Endodermal cell (in vitro differentiated cells): ENCODE measurements at regions not wholly inside any gene's neighbourhood (a gene's known extent, or its start where the extent isn't known, plus 50 kb on each side); places are given as distances from the start of the nearest gene placed in this dataset.

Source experiments
- DNase-seq: peaks from one replicate; pipeline ENCODE4 v3.0.0-alpha.2; 2017
- H3K27ac ChIP-seq: 2 replicates; pipeline ENCODE4 v1.5.1; 2013; ENCODE audit warnings: mild to moderate bottlenecking, low read depth, low read length, moderate library complexity
- H3K27me3 ChIP-seq: 2 replicates; pipeline ENCODE4 v1.6.1; 2013; ENCODE audit warnings: mild to moderate bottlenecking, low read length, moderate library complexity; ENCODE audit not compliant: insufficient read depth, control insufficient read depth, poor library complexity, severe bottlenecking
- H3K36me3 ChIP-seq: 2 replicates; pipeline ENCODE4 v1.7.0; 2013; ENCODE audit warnings: mild to moderate bottlenecking, low read length, moderate library complexity; ENCODE audit not compliant: control insufficient read depth, insufficient read depth
- H3K4me1 ChIP-seq: one replicate; pipeline ENCODE4 v1.7.0; 2013; ENCODE audit warnings: low read length; ENCODE audit not compliant: control insufficient read depth, insufficient read depth
- H3K4me3 ChIP-seq: 2 replicates; pipeline ENCODE4 v1.5.1; 2013; ENCODE audit warnings: mild to moderate bottlenecking, low read length, moderate library complexity
- H3K9ac ChIP-seq: 2 replicates; pipeline ENCODE4 v1.6.1; 2013; ENCODE audit warnings: mild to moderate bottlenecking, low read length, moderate library complexity; ENCODE audit not compliant: poor library complexity, severe bottlenecking; ENCODE audit errors: extremely low read depth
- H3K9me3 ChIP-seq: 2 replicates; pipeline ENCODE4 v1.6.1; 2013; ENCODE audit warnings: mild to moderate bottlenecking, low read length, moderate library complexity; ENCODE audit not compliant: control insufficient read depth
- H3K27ac Mint-ChIP-seq: 2 replicates; pipeline ENCODE4 v1.8.0; 2020; ENCODE audit warnings: mixed read lengths
- H3K27me3 Mint-ChIP-seq: 2 replicates; pipeline ENCODE4 v1.8.0; 2021; ENCODE audit warnings: mild to moderate bottlenecking, mixed read lengths; ENCODE audit not compliant: insufficient read depth
- H3K36me3 Mint-ChIP-seq: 2 replicates; pipeline ENCODE4 v1.8.0; 2020; ENCODE audit warnings: low read depth, mixed read lengths
- H3K4me1 Mint-ChIP-seq: 2 replicates; pipeline ENCODE4 v1.8.0; 2020; ENCODE audit warnings: mixed read lengths
- H3K4me3 Mint-ChIP-seq: 2 replicates; pipeline ENCODE4 v1.8.0; 2020; ENCODE audit warnings: mild to moderate bottlenecking, moderate library complexity, mixed read lengths
- H3K9me3 Mint-ChIP-seq: 2 replicates; pipeline ENCODE4 v1.8.0; 2020; ENCODE audit warnings: mild to moderate bottlenecking, mixed read lengths
- WGBS, 2 experiments: methylation state at CpG; one replicate each; pipeline versions ENCODE4 v1.1.5 to v1.1.7; 2013; ENCODE audit warnings: missing lambda C conversion rate in 2 of 2, mixed read lengths in 1 of 2; ENCODE audit not compliant: insufficient coverage in 1 of 2, insufficient read length in 1 of 2; 5-methylcytosine and 5-hydroxymethylcytosine counted together
- TF ChIP-seq, protein P1 (sequence below): fragments of 200-600 bp; sonication (generic); conservative IDR thresholded peaks from 2 replicates; pipeline ENCODE4 v1.5.0; 2021; ENCODE audit warnings: antibody characterized with exemption, mild to moderate bottlenecking

DNA sequence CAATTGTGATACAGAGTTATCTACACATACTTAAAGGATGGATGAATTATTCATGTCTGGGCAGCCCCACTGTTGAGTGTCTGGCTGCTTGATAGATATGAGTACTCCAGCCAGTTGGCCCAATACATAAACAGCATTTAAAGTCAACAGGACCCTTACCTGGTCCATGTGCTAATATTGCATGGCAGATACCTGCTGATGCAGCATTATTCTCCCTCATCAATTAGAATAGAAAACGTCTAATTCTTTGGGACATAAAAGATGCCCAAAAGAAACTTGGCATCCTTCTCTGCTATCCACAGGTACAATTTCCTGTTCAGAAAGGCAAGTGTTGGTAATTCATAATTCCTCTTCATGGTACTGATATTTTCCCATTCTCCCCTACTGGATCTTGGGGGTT is 550.8 kb downstream of the TFAP2B start:
- Mint-ChIP-seq H3K36me3 (no peaks in the 10 kb centered on the region), H3K4me1 (peaks cover 6% of the 10 kb centered on the region), H3K9me3 (no peaks in the 10 kb centered on the region), H3K27me3 (no peaks in the 10 kb centered on the region), H3K27ac (no peak overlapping the region), H3K4me3 (no peak overlapping the region)
- peaks cover 3% of the 10 kb centered on the region for H3K4me1 ChIP-seq
- no peaks in the 10 kb centered on the region for H3K27me3 ChIP-seq
- no peak overlapping the region for H3K4me3 ChIP-seq
- DNase-seq, result no peak
- 79 to 89% methylated on average over 1 of the region's 1 CpG for WGBS, 2 experiments
- H3K36me3 ChIP-seq, result no peaks in the 10 kb centered on the region
- TF ChIP-seq, protein P1, sequence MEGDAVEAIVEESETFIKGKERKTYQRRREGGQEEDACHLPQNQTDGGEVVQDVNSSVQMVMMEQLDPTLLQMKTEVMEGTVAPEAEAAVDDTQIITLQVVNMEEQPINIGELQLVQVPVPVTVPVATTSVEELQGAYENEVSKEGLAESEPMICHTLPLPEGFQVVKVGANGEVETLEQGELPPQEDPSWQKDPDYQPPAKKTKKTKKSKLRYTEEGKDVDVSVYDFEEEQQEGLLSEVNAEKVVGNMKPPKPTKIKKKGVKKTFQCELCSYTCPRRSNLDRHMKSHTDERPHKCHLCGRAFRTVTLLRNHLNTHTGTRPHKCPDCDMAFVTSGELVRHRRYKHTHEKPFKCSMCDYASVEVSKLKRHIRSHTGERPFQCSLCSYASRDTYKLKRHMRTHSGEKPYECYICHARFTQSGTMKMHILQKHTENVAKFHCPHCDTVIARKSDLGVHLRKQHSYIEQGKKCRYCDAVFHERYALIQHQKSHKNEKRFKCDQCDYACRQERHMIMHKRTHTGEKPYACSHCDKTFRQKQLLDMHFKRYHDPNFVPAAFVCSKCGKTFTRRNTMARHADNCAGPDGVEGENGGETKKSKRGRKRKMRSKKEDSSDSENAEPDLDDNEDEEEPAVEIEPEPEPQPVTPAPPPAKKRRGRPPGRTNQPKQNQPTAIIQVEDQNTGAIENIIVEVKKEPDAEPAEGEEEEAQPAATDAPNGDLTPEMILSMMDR, result no peak
- H3K9me3 ChIP-seq, result no peaks in the 10 kb centered on the region
- H3K9ac ChIP-seq, result no peak overlapping the region
- H3K27ac ChIP-seq, result no peak overlapping the region

DNA sequence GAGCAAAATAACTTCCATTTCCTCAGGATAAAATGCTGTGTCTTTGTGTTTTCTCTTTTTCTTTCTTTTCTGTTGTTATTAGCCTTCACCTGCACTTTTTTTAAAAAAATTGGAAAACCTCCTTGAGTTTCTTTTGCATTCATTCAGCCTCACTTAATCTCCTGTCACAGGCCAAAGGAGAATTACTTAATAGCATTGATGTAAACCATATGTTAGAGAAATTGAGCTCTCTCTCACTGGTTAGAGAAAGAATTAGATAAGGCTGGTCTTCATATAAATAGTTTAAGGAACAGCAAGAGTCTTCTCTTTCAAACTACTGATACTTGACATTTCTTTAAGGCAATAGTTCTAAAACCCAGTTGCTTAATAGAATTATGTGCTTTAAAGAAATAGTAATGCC is 564.2 kb downstream of the TFAP2B start:
- Mint-ChIP-seq H3K9me3 (peaks cover 4% of the 10 kb centered on the region), H3K36me3 (no peaks in the 10 kb centered on the region), H3K4me3 (no peak overlapping the region), H3K27me3 (no peaks in the 10 kb centered on the region), H3K27ac (no peak overlapping the region), H3K4me1 (no peaks in the 10 kb centered on the region)
- H3K9ac ChIP-seq, result no peak overlapping the region
- no peak overlapping the region for H3K4me3 ChIP-seq
- no peaks in the 10 kb centered on the region for H3K27me3 ChIP-seq
- no peak overlapping the region for H3K27ac ChIP-seq
- H3K9me3 ChIP-seq, result no peaks in the 10 kb centered on the region
- H3K4me1 ChIP-seq, result no peaks in the 10 kb centered on the region
- DNase-seq, result no peak
- no peaks in the 10 kb centered on the region for H3K36me3 ChIP-seq
- TF ChIP-seq, protein P1, result no peak

DNA sequence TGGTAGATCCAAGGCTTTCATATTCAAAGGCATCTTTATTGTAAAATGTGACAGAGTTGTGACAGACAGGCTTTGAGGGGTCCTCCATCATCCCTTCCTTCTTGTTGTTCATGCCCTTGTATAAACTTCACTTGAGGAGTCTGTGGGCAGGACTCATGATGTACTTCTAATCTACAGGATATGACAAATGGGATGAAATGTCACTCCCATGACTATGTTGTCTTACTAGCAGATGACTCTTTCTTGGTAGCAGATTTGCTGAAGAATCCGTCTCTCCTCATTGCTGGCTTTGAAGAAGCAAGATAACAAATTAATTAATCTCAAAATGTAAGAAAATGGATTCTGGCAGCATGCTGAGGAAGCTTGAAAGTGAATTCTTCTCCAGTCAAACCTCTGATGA is 566.1 kb downstream of the TFAP2B start:
- no peak overlapping the region for H3K27ac ChIP-seq
- no peaks in the 10 kb centered on the region for H3K4me1 Mint-ChIP-seq
- H3K4me3 ChIP-seq, result no peak overlapping the region
- no peaks in the 10 kb centered on the region for H3K9me3 ChIP-seq
- H3K27me3 Mint-ChIP-seq, result no peaks in the 10 kb centered on the region
- no peaks in the 10 kb centered on the region for H3K27me3 ChIP-seq
- no peak overlapping the region for H3K9ac ChIP-seq
- no peak overlapping the region for H3K4me3 Mint-ChIP-seq
- no peak for DNase-seq
- H3K36me3 ChIP-seq, result no peaks in the 10 kb centered on the region
- peaks cover 4% of the 10 kb centered on the region for H3K9me3 Mint-ChIP-seq
- no peak overlapping the region for H3K27ac Mint-ChIP-seq
- TF ChIP-seq, protein P1, result no peak
- 91% methylated on average over 1 of the region's 1 CpG; no CpG with 5 or more reads in 1 of the 2 experiments for WGBS, 2 experiments
- no peaks in the 10 kb centered on the region for H3K36me3 Mint-ChIP-seq
- no peaks in the 10 kb centered on the region for H3K4me1 ChIP-seq
